ENCODE measurements at regions not wholly inside any gene's neighbourhood (a gene's known extent, or its start where the extent isn't known, plus 50 kb on each side); places are given as distances from the start of the nearest gene placed in this dataset.
"Not testable (repeated sequence)": the region's sequence is repeated elsewhere in the genome, so short reads cannot be mapped to it uniquely, and the experiment has no call there.

DNA sequence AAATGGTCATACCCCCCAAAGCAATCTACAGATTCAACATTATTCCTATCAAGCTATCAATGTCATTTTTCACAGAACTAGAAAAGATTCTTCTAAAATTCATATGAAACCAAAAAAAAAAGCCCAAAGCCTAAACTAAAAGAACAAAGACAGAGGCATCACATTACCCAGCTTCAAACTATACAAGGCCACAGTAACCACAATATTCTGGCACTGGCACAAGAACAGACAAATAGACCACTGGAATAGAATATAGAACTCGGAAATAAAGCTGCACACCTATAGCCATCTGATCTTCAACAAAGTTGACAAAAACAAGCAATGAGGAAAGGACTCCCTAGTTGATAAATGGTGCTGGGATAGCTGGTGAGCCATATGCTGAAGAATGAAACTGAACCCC is 89.2 kb upstream of the PCED1B start:
- TF ChIP-seq POLR2A (IDR thresholded peaks at IDR 0.05): no peak
- TF ChIP-seq, protein P1, sequence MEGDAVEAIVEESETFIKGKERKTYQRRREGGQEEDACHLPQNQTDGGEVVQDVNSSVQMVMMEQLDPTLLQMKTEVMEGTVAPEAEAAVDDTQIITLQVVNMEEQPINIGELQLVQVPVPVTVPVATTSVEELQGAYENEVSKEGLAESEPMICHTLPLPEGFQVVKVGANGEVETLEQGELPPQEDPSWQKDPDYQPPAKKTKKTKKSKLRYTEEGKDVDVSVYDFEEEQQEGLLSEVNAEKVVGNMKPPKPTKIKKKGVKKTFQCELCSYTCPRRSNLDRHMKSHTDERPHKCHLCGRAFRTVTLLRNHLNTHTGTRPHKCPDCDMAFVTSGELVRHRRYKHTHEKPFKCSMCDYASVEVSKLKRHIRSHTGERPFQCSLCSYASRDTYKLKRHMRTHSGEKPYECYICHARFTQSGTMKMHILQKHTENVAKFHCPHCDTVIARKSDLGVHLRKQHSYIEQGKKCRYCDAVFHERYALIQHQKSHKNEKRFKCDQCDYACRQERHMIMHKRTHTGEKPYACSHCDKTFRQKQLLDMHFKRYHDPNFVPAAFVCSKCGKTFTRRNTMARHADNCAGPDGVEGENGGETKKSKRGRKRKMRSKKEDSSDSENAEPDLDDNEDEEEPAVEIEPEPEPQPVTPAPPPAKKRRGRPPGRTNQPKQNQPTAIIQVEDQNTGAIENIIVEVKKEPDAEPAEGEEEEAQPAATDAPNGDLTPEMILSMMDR (IDR thresholded peaks at IDR 0.05): no peak

DNA sequence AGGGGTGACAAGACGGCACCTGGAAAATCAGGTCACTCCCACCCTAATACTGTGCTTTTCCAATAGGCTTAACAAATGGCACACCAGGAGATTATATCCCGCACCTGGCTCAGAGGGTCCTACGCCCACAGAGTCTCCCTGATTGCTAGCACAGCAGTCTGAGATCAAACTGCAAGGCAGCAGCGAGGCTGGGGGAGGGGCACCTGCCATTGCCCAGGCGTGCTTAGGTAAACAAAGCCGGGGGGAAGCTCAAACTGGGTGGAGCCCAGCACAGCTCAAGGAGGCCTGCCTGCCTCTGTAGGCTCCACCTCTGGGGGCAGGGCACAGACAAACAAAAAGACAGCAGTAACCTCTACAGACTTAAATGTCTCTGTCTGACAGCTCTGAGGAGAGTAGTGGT is 87.4 kb upstream of the PCED1B start:
- intact Hi-C loops (cut with DNase I); H3K36me3 ChIP-seq; H3K27ac ChIP-seq; H3K27me3 ChIP-seq; H3K4me3 ChIP-seq (replicated peaks in 1 of 3); H3K4me1 ChIP-seq; DNase-seq; H3K9me3 ChIP-seq: not testable (repeated sequence)
- 74 to 93% methylated on average over 5 to 6 of the region's 6 CpGs for WGBS, 2 donors

More for the DNA sequence above, 89.2 kb upstream of the PCED1B start:
- Histone ChIP-seq H3K4me1 (no peaks in the 10 kb centered on the region), H3K36me3 (no peaks in the 10 kb centered on the region), H3K4me3 (replicated peaks in 1 of 3) (no peak overlapping the region), H3K27me3 (no peaks in the 10 kb centered on the region), H3K9me3 (no peaks in the 10 kb centered on the region), H3K27ac (no peak overlapping the region)
- 76 to 79% methylated on average over 1 of the region's 1 CpG for WGBS, 2 donors
- no peak for DNase-seq
- intact Hi-C loops (cut with DNase I): no loop called here

DNA sequence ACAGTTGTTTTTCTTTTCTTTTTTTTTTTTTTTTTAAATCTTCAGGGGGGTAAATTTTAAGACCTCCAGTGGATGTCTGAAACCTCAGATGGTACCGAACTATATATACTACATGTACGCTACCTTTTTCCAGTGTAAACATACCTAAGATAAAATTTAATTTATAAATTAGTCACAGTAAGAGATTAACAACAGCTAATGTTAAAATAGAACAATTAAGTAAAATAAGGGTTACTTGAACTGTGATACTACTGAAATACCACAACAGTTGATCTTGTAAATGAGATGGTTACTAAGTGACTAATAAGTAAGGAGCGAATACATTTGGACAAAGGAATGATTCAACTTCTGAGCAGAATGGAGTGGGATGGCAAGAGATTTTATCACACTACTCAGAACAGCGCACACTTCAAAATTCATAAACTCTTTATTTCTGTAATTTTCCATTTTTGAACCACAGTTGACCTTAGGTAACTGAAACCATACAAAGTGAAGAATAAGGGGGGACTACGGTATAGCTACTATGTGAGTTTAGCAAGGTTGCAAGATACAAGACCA is 80.5 kb upstream of the PCED1B start:
- no peak overlapping the region for H3K4me3 ChIP-seq (replicated peaks in 1 of 3)
- H3K36me3 ChIP-seq: no peaks in the 10 kb centered on the region
- no peak for DNase-seq
- TF ChIP-seq POLR2A (IDR thresholded peaks at IDR 0.05): no peak
- TF ChIP-seq, protein P1 (IDR thresholded peaks at IDR 0.05): no peak
- H3K4me1 ChIP-seq: no peaks in the 10 kb centered on the region
- no peaks in the 10 kb centered on the region for H3K9me3 ChIP-seq
- H3K27ac ChIP-seq: no peak overlapping the region
- intact Hi-C loops (cut with DNase I): no loop called here
- WGBS, 2 donors: 92 to 95% methylated on average over 5 of the region's 5 CpGs
- no peaks in the 10 kb centered on the region for H3K27me3 ChIP-seq

DNA sequence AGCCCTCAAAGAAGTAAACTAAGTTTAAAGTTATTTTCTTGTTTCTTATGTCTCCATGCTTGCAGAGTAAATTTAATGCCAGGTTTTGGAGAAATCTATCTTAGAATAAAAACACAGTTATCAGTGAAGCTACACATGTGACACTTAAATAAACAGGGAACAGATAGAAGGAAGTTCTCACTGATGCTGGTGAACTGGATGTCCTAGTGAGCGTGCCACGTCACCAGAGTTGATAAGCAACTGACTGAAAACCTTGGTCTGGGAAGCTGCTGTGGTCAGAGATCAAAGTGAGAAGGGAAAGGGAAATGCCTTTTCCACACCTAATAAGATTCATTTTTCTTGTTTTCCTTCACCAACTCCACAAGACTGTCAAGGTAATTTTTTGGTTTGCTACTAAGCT is 74.8 kb upstream of the PCED1B start:
- intact Hi-C loops (cut with DNase I): no loop called here
- Histone ChIP-seq H3K27me3 (no peaks in the 10 kb centered on the region), H3K36me3 (no peaks in the 10 kb centered on the region), H3K9me3 (no peaks in the 10 kb centered on the region), H3K4me3 (replicated peaks in 1 of 3) (no peak overlapping the region), H3K4me1 (no peaks in the 10 kb centered on the region), H3K27ac (no peak overlapping the region)
- 70 to 75% methylated on average over 2 of the region's 2 CpGs for WGBS, 2 donors
- TF ChIP-seq POLR2A (IDR thresholded peaks at IDR 0.05): no peak
- TF ChIP-seq, protein P1 (IDR thresholded peaks at IDR 0.05): no peak
- no peak for DNase-seq

DNA sequence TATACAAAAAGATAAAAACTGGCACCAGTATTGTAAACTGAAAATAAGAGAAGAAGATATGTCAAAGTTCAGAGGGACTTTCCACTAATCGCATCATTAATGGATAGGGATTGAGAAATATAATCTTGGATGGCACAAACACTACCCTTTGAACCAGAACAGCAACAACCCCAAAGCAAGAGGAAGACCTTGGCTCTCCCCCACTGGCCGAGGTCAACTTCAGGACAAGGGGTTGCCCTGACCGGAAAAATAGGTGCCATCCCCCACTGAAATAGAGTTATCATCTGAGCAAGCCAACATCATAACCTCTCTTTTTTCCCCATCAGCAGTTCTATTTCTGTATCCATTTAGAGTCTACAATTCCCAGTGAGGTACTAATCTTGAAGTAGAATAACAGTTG is 72.4 kb upstream of the PCED1B start:
- no peaks in the 10 kb centered on the region for H3K9me3 ChIP-seq
- H3K36me3 ChIP-seq: no peaks in the 10 kb centered on the region
- 85 to 91% methylated on average over 3 of the region's 3 CpGs for WGBS, 2 donors
- intact Hi-C loops (cut with DNase I): no loop called here
- H3K27me3 ChIP-seq: no peaks in the 10 kb centered on the region
- no peak for DNase-seq
- H3K27ac ChIP-seq: no peak overlapping the region
- H3K4me1 ChIP-seq: no peaks in the 10 kb centered on the region
- TF ChIP-seq, protein P1 (IDR thresholded peaks at IDR 0.05): no peak
- TF ChIP-seq POLR2A (IDR thresholded peaks at IDR 0.05): no peak
- no peak overlapping the region for H3K4me3 ChIP-seq (replicated peaks in 1 of 3)

DNA sequence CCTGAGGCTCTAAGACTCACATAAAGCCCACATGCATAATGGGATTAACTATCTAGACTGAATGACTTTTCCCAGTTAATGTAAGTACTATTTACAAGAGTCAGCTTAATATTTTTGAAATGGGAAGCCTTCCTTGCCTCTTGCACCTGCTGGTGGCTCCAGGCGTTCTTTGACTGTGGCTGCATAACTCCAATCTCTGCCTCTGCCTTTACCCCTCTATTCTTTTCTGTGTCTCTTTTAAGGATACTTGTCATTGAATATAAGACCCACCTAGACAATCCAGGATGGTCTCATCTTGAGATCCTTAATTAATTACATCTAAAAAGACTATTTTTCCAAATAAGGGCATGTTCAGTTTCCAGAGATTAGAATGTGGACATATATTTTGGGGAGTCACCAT is 66.9 kb upstream of the PCED1B start:
- Histone ChIP-seq H3K36me3 (no peaks in the 10 kb centered on the region), H3K27ac (no peak overlapping the region), H3K4me3 (replicated peaks in 1 of 3) (no peak overlapping the region), H3K4me1 (no peaks in the 10 kb centered on the region), H3K9me3 (no peaks in the 10 kb centered on the region), H3K27me3 (peaks cover 4% of the 10 kb centered on the region)
- WGBS, 2 donors: 95% methylated on average over 1 of the region's 1 CpG
- TF ChIP-seq, protein P1 (IDR thresholded peaks at IDR 0.05): no peak
- TF ChIP-seq POLR2A (IDR thresholded peaks at IDR 0.05): no peak
- intact Hi-C loops (cut with DNase I): no loop called here
- DNase-seq: no peak

All from thyroid gland (tissue), 4 donors.